KMS-11 (cell line): ENCODE measurements at regions not wholly inside any gene's neighbourhood (a gene's known extent, or its start where the extent isn't known, plus 50 kb on each side); places are given as distances from the start of the nearest gene placed in this dataset.

ENCODE experiments used
- H2AFZ ChIP-seq: fragments of 200-600 bp; sonication (generic); 2 replicates; pipeline ENCODE4 v1.6.1; 2016; ENCODE audit warnings: antibody characterized with exemption, mixed run types, low read depth
- H3K27ac ChIP-seq: fragments of 200-600 bp; sonication (generic); 2 replicates; pipeline ENCODE4 v1.6.1; 2016; ENCODE audit warnings: mild to moderate bottlenecking, mixed run types
- H3K27me3 ChIP-seq: fragments of 200-600 bp; sonication (generic); 2 replicates; pipeline ENCODE4 v1.6.1; 2017; ENCODE audit warnings: mild to moderate bottlenecking, low read depth, mixed run types, moderate library complexity; ENCODE audit not compliant: insufficient read depth
- H3K36me3 ChIP-seq: fragments of 200-600 bp; sonication (generic); 2 replicates; pipeline ENCODE4 v1.6.1; 2017; ENCODE audit warnings: mild to moderate bottlenecking, mixed run types; ENCODE audit not compliant: insufficient read depth
- H3K4me1 ChIP-seq: fragments of 200-600 bp; sonication (generic); 2 replicates; pipeline ENCODE4 v1.6.1; 2016; ENCODE audit warnings: mild to moderate bottlenecking, low read depth, mixed run types; ENCODE audit not compliant: poor library complexity, severe bottlenecking
- H3K4me2 ChIP-seq: fragments of 200-600 bp; sonication (generic); 2 replicates; pipeline ENCODE4 v1.7.0; 2016; ENCODE audit warnings: mild to moderate bottlenecking, mixed run types
- H3K4me3 ChIP-seq: fragments of 200-600 bp; sonication (generic); IDR thresholded peaks from 2 replicates; pipeline ENCODE4 v1.6.1; 2017; ENCODE audit warnings: low read depth, low read length, mixed read lengths; ENCODE audit not compliant: insufficient read depth
- H3K79me2 ChIP-seq: fragments of 200-600 bp; sonication (generic); 2 replicates; pipeline ENCODE4 v1.6.1; 2016; ENCODE audit warnings: low read depth, mixed run types; ENCODE audit not compliant: insufficient read depth
- H3K9ac ChIP-seq: fragments of 200-600 bp; sonication (generic); 2 replicates; pipeline ENCODE4 v1.6.1; 2016; ENCODE audit warnings: mild to moderate bottlenecking, mixed run types
- H4K20me1 ChIP-seq: fragments of 200-600 bp; sonication (generic); 2 replicates; pipeline ENCODE4 v1.6.1; 2016; ENCODE audit warnings: mild to moderate bottlenecking, mixed run types; ENCODE audit not compliant: insufficient read depth
- TF ChIP-seq, protein P1 (sequence below): fragments of 200-600 bp; sonication (generic); conservative IDR thresholded peaks from 2 replicates; pipeline ENCODE4 v1.6.1; 2017; ENCODE audit warnings: low read depth, mild to moderate bottlenecking, antibody characterized with exemption, low read length, moderate library complexity, mixed read lengths

- no peak overlapping the region for H2AFZ ChIP-seq
- TF ChIP-seq, protein P1, sequence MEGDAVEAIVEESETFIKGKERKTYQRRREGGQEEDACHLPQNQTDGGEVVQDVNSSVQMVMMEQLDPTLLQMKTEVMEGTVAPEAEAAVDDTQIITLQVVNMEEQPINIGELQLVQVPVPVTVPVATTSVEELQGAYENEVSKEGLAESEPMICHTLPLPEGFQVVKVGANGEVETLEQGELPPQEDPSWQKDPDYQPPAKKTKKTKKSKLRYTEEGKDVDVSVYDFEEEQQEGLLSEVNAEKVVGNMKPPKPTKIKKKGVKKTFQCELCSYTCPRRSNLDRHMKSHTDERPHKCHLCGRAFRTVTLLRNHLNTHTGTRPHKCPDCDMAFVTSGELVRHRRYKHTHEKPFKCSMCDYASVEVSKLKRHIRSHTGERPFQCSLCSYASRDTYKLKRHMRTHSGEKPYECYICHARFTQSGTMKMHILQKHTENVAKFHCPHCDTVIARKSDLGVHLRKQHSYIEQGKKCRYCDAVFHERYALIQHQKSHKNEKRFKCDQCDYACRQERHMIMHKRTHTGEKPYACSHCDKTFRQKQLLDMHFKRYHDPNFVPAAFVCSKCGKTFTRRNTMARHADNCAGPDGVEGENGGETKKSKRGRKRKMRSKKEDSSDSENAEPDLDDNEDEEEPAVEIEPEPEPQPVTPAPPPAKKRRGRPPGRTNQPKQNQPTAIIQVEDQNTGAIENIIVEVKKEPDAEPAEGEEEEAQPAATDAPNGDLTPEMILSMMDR, result no peak
- H3K4me1 ChIP-seq, result no peaks in the 10 kb centered on the region
- H3K27me3 ChIP-seq, result no peaks in the 10 kb centered on the region
- H3K79me2 ChIP-seq, result no peaks in the 10 kb centered on the region
- H4K20me1 ChIP-seq, result no peaks in the 10 kb centered on the region
- no peak overlapping the region for H3K4me3 ChIP-seq
- H3K9ac ChIP-seq, result no peak overlapping the region
- H3K4me2 ChIP-seq, result no peak overlapping the region
- H3K27ac ChIP-seq, result no peak overlapping the region
- no peaks in the 10 kb centered on the region for H3K36me3 ChIP-seq
These were observed 961.4 kb upstream of the ZNF722 start for GRCh38 chr7:63037242-63037641.

DNA sequence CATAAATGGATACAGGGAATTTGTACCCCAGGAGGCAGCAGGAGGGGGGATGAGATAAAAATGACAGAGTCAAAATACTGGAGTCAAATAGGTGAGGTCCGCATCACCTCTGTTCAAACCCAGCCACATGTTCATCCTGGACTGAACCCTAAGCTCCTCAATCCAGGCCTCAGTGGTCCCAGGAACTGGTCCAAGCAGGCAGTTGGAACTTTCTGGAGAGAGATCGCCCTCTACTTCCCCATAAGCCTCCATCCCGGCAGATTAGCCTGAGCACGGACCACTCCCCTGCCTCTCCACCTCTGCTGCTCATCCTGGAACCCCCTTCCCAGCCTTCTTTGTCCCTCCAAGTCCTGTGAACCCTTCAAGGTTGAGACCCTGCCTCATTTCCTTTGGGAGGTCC is 959.7 kb upstream of the ZNF722 start:
- no peaks in the 10 kb centered on the region for H3K36me3 ChIP-seq
- H3K4me2 ChIP-seq, result no peak overlapping the region
- H3K4me1 ChIP-seq, result no peaks in the 10 kb centered on the region
- H3K79me2 ChIP-seq, result no peaks in the 10 kb centered on the region
- H4K20me1 ChIP-seq, result no peaks in the 10 kb centered on the region
- H3K27ac ChIP-seq, result no peak overlapping the region
- TF ChIP-seq, protein P1, result no peak
- no peak overlapping the region for H2AFZ ChIP-seq
- no peaks in the 10 kb centered on the region for H3K27me3 ChIP-seq
- no peak overlapping the region for H3K4me3 ChIP-seq
- no peak overlapping the region for H3K9ac ChIP-seq

DNA sequence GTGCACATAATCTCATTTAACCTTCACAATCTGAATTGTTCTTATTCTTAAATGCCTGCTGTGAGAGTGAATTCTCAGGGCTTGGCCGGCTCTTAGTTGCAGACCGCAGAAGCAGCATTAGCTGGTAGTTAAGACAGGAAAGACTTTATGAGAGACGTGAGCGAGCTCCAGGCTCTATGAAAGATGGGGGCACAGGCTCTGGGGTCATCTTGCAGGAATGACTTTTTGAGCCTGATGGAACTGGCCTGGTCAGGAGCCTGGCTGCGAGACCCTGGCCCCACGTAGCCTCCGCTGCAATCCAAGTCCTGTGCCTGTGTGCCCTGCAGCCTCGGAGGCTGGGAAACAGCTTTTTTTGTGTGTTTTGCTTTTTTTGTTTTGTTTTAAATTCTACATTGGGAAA is 958.8 kb upstream of the ZNF722 start:
- Histone ChIP-seq H3K4me2 (no peak overlapping the region), H3K4me3 (no peak overlapping the region), H3K9ac (no peak overlapping the region), H3K36me3 (no peaks in the 10 kb centered on the region), H4K20me1 (no peaks in the 10 kb centered on the region), H2AFZ (no peak overlapping the region), H3K4me1 (no peaks in the 10 kb centered on the region), H3K27me3 (no peaks in the 10 kb centered on the region), H3K27ac (no peak overlapping the region), H3K79me2 (no peaks in the 10 kb centered on the region)
- TF ChIP-seq, protein P1, result no peak

DNA sequence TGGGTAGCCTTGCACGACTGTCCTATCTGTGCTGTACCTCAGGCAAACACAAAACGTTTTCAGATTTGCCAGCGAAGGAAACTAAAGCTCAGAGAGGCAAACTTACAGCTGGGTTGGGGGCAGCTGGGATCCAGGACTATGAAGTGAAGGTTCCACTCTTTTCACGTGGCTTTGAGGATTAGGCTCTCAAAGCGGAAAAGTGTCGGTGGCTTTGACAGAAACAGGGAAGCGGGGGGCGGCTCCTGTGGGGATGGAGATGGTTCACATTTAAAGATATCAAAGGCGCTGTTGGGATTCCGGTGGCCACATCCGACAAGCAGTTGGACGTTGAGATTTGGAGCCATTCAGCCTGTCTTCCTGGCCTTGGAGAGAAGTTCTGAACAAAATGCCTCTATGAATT is 958.3 kb upstream of the ZNF722 start:
- H3K4me3 ChIP-seq, result no peak overlapping the region
- H3K27ac ChIP-seq, result no peak overlapping the region
- H4K20me1 ChIP-seq, result no peaks in the 10 kb centered on the region
- H3K36me3 ChIP-seq, result no peaks in the 10 kb centered on the region
- no peak overlapping the region for H3K9ac ChIP-seq
- no peak overlapping the region for H3K4me2 ChIP-seq
- H2AFZ ChIP-seq, result no peak overlapping the region
- no peaks in the 10 kb centered on the region for H3K79me2 ChIP-seq
- H3K27me3 ChIP-seq, result no peaks in the 10 kb centered on the region
- TF ChIP-seq, protein P1, result no peak
- H3K4me1 ChIP-seq, result no peaks in the 10 kb centered on the region
